ENCODE measurements at regions not wholly inside any gene's neighbourhood (a gene's known extent, or its start where the extent isn't known, plus 50 kb on each side); places are given as distances from the start of the nearest gene placed in this dataset.

DNA sequence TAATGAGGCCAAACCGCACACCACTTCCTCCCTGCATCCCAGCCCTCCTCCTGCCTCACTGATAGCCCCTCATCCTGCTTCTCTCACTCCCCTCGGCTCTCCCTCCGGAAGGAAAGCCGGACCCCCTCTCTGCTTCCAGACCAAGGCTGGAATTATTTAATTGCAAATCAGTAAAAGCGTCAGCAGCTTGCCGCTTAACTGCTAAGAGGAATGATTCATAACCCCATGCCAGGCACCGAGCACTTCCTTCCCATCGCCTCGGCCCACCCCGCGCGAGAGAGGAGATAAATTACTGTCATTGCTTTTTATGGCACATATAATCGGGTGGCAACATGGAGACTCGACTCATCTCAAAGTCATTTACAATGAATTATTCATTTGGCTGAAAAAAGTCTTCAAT is 77.3 kb downstream of the UBIAD1 start (continued):
- TF ChIP-seq CREB1 (CRISPR knock-in tag; IDR thresholded peaks at IDR 0.05; ENCODE audit: low read depth) (no peak), ZNF114 (CRISPR knock-in tag; IDR thresholded peaks at IDR 0.05) (no peak)
- TF ChIP-seq, protein P1, sequence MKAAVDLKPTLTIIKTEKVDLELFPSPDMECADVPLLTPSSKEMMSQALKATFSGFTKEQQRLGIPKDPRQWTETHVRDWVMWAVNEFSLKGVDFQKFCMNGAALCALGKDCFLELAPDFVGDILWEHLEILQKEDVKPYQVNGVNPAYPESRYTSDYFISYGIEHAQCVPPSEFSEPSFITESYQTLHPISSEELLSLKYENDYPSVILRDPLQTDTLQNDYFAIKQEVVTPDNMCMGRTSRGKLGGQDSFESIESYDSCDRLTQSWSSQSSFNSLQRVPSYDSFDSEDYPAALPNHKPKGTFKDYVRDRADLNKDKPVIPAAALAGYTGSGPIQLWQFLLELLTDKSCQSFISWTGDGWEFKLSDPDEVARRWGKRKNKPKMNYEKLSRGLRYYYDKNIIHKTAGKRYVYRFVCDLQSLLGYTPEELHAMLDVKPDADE (IDR thresholded peaks at IDR 0.05): no peak
- TF ChIP-seq, protein P2, sequence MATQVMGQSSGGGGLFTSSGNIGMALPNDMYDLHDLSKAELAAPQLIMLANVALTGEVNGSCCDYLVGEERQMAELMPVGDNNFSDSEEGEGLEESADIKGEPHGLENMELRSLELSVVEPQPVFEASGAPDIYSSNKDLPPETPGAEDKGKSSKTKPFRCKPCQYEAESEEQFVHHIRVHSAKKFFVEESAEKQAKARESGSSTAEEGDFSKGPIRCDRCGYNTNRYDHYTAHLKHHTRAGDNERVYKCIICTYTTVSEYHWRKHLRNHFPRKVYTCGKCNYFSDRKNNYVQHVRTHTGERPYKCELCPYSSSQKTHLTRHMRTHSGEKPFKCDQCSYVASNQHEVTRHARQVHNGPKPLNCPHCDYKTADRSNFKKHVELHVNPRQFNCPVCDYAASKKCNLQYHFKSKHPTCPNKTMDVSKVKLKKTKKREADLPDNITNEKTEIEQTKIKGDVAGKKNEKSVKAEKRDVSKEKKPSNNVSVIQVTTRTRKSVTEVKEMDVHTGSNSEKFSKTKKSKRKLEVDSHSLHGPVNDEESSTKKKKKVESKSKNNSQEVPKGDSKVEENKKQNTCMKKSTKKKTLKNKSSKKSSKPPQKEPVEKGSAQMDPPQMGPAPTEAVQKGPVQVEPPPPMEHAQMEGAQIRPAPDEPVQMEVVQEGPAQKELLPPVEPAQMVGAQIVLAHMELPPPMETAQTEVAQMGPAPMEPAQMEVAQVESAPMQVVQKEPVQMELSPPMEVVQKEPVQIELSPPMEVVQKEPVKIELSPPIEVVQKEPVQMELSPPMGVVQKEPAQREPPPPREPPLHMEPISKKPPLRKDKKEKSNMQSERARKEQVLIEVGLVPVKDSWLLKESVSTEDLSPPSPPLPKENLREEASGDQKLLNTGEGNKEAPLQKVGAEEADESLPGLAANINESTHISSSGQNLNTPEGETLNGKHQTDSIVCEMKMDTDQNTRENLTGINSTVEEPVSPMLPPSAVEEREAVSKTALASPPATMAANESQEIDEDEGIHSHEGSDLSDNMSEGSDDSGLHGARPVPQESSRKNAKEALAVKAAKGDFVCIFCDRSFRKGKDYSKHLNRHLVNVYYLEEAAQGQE (IDR thresholded peaks at IDR 0.05; ENCODE audit: unreplicated experiment): no peak

GRCh38 chr1:11352058-11352715 is 79.2 kb downstream of the UBIAD1 start:
- H3K27me3 Mint-ChIP-seq (ENCODE audit: insufficient read depth, low read depth, poor library complexity): peaks cover 28% of the 10 kb centered on the region
- no peak for TF ChIP-seq EZH2phosphoT487 (IDR thresholded peaks at IDR 0.05; ENCODE audit: unreplicated experiment)
- TF ChIP-seq POLR2AphosphoS5 (IDR thresholded peaks at IDR 0.05; ENCODE audit: low read depth): no peak
- no peak for TF ChIP-seq ZNF462 (CRISPR knock-in tag; IDR thresholded peaks at IDR 0.05)
- no peak for TF ChIP-seq ZNF114 (CRISPR knock-in tag; IDR thresholded peaks at IDR 0.05)
- TF ChIP-seq ZNF331 (CRISPR knock-in tag; IDR thresholded peaks at IDR 0.05; ENCODE audit: low read depth): no peak
- peak; percentile 43 to 56; a peak in 3 of 4 replicates for TF ChIP-seq CTCF (conservative IDR thresholded peaks at IDR 0.05; ENCODE audit: low read depth in 2 of 2)
- no peak for TF ChIP-seq EZH2 (IDR thresholded peaks at IDR 0.05; ENCODE audit: low read depth, unreplicated experiment)
- no peak overlapping the region for H3K4me3 ChIP-seq

More at GRCh38 chr1:11352058-11352715, 79.2 kb downstream of the UBIAD1 start:
- Mint-ChIP-seq H3K4me3 (no peak overlapping the region), H3K9me3 (peaks cover 3% of the 10 kb centered on the region; the same call in 1 of the 3 replicates), H3K36me3 (ENCODE audit: low read depth) (no peaks in the 10 kb centered on the region), H3K27ac (no peak overlapping the region), H3K4me1 (peaks cover 48% of the 10 kb centered on the region)
- no peak overlapping the region for H3K27ac ChIP-seq (ENCODE audit: low read depth)
- H3F3A ChIP-seq (replicated peaks; ENCODE audit: low read depth): peaks cover 24% of the 10 kb centered on the region
- DNase-seq (ENCODE audit: low spot score) (no peak), ATAC-seq (no peak)
- H3K4me1 ChIP-seq (ENCODE audit: insufficient read depth): peaks cover 53% of the 10 kb centered on the region
- no peak overlapping the region for H2AFZ ChIP-seq
- no peaks in the 10 kb centered on the region for H3K79me2 ChIP-seq (replicated peaks; ENCODE audit: insufficient read depth)
- H3K4me2 ChIP-seq: no peak overlapping the region
- no peaks in the 10 kb centered on the region for H4K20me1 ChIP-seq (replicated peaks; ENCODE audit: insufficient read depth)
- no peaks in the 10 kb centered on the region for H3K27me3 ChIP-seq (ENCODE audit: insufficient read depth)
- H3K36me3 ChIP-seq (ENCODE audit: insufficient read depth): no peaks in the 10 kb centered on the region
- no peaks in the 10 kb centered on the region for H3K9me2 ChIP-seq (ENCODE audit: insufficient read depth)

Data from GM23338 (cell line).